EL (cell line): ENCODE measurements at regions not wholly inside any gene's neighbourhood (a gene's known extent, or its start where the extent isn't known, plus 50 kb on each side); places are given as distances from the start of the nearest gene placed in this dataset.
A peak's percentile ranks its signal among the peaks of the same experiment; 100 is the strongest.

ENCODE experiments used
- DNase-seq: peaks from one replicate; pipeline ENCODE4 v3.0.0-alpha.2; 2016

DNA sequence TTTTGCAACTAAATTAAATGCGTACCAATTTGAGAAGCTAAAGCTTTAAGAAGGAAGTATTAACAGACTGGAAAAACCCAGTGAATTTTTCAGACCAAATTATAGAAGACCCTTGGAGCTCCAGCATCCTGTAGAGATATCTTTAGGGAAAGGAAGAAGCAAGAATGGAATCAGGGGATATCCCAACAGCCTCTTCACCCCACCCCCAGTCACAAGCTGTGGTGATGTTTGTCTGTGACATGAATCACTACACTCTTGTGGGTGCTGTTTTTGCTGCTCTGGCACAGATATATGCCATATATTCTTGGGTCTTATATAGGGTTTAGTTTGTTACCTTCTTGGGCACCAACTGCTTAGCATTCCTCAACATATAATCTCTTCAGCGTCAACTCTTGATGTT is 78.5 kb upstream of the BCL6 start:
- no peak for DNase-seq

DNA sequence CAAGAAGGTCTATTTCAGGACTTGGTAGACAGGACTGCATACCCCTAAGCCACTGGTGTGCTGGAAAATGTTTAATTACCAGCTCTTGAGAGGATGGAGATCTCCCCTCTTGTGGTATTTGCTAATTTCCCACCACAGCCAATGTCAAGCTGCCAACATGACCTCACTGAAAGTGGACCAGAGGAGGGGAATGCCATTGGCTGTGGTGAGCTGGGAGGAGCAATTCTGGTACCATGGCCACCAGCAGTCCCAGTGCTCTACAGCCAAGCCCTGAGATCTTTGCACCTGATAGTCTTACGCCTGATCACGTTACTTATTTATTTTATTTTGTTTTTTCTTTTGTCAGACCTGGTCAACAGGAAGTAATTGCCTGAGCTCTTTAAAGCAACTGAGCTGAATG is 82.5 kb upstream of the BCL6 start:
- no peak for DNase-seq

DNA sequence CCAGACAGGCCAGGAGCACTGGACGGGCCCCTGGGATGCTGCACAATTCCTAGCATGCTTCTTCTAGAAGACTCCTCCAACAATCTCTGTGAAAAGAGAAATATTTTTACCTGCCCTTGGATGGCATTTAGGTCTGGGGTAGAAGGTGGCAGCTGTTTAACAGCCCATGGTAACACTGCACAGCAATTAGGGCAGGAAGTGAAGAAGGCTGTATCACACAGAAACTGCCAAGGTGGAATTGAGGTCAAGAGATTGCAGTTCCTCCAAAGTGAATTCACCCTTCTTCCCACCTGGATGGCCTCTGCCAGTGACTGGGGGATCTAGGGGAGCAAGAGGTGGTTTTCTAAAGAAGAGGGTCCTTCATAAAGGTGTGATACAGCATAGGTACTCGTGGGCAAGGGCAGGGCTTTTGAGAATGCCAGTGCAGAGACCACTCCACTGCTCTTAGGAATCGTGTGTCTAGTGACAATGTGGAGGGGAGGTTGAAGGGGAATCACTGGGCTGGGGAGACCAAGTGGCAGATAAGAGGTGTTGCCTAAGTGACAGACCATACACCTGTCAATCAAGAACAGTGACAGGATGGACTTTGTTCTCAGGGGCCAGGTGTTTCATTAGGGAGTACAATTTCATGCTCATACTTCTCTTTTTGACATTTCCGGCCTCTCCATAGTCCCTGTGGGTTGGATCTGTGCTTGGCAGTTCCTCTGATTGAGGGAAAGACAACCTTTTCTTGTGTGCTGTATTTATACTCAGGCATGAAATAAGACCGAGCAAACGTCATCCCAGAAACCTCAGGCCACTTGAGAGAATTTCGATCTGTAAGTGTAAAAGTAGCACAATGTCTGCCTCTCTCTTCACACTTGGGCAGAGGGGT is 83.5 kb upstream of the BCL6 start:
- no peak for DNase-seq

DNA sequence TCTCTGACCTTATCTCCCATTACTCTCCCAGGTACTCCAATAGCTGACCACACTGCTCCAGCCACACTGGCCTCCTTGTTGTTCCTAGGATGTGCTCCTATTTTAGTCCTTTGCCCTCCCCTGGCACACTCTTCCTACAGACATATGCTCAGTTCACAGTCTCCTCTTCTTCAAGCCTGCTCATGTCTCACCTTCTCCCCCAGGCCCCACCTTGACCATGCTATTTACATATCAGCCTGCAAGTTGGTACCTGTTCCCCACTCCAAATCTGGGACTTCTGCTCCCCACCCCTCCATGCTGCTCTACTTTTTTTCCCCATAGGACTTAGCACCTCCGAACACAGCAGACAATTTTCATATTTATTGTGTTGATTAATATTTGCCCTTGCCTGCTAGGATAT is 84.9 kb upstream of the BCL6 start:
- no peak for DNase-seq

DNA sequence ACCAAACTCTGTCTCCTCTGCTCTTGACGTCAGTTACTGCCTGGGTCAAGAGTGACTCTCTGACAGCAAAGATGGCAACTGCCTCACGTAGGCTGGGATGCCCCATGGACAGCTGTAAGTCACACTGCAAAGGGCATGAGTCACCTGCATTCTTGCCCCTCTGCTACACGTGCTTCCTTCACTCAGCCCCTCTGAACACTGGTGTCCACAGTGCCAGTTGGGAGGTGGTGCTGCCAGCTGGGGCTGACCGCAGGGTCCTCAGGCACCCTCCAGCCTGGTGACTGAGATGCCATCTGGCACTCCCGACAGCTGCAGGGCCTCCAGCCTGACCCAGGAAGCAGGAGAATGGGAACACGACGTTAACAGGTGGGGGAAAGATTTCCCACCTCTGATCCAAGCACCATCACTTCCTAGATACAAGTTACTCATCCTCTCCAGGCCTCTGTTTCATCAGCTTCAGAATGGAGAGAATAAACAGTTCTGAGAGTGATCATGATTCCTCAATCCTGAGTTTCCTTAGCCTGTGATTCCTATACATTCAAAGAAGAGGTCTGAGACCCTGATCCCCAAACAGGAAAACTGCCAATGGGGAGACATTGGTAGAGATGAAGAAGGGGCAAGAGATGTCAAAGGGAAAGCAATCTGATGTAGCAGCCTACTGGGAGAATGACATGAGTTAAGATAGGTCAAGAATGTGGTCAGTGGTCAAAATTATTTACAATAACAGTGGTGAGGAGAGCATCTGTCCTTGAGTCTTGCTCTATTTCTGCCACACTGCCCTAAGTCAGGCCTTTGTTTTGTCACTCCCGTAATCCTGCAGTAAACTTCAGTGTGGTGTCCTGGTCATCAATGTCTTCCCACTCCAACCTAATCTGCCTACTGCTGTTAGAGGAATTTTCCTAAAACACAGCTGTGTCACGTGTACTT is 86.1 kb upstream of the BCL6 start:
- peak; percentile 23 for DNase-seq

DNA sequence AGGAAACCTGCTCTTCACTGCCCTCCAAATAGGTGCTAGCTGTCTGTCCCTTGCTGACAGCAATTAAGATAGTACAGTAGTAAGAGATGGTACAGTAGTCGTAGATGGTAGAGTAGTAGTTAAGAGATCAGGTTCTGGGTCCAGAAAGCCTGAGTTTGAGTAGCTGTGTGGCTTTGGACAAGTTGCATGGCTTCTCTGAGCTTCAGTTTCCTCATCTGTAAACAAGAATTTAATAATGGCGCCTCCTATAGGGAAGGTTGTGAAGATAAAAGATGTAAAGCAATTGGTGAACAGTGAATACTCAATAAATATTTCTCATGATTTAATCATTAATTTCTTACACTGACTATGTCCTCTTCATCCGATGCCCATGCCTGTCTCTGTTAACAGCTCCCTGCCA is 86.9 kb upstream of the BCL6 start:
- DNase-seq, result no peak

DNA sequence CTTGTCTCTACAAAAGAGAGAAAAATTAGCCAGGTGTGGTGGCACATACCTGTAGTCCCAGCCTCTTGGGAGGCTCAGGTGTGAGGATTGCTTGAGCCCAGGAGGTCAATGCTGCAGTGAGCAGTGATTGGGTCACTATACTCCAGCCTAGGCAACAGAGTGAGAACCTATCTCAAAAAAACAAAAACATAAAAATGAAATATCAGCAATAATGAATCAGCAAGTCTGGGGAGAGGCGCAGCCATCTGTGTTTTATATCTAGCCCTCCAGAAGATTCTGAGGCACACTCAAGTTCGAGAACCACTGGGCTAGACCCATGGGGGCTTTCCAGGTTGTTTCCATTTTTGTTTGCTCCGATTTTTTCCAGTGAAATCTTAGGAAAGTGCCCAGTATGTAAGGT is 88.1 kb upstream of the BCL6 start:
- DNase-seq, result no peak

DNA sequence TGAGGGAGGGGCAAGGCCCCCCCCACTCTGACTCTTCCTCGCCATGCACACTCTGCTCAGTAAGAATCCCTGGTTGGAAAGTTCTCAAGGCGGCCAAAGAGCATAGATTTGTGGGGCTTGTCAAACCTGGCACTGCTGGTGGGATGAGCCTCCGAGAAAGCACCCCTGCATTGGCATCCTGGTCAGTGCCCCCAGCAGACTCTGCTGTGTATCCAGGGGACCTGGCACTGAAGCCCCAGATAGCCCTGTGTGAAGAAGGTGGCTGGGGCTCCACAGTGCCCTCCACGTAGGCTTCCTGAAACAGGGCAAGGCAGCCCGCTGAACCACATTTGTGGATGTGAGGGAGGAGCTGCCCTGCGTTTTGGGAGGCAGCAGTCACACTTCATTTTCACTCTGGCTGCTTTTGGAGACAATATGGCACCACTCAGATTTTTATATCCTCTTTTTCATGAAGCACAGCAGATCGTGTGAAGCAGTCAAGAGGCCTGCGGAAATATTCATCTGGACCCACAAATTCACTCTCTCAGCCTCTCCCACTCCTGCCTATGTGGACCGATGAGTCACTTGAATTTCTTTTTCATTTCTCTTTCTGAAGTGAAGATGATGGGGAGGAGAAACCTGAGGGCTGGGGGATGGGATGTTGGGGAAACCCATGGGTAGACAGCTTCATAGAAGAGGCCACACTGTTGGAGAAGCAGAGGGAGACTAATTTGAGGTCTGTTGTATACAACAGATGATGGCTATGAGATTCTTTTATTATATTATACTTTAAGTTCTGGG is 88.7 kb upstream of the BCL6 start:
- DNase-seq, result no peak

DNA sequence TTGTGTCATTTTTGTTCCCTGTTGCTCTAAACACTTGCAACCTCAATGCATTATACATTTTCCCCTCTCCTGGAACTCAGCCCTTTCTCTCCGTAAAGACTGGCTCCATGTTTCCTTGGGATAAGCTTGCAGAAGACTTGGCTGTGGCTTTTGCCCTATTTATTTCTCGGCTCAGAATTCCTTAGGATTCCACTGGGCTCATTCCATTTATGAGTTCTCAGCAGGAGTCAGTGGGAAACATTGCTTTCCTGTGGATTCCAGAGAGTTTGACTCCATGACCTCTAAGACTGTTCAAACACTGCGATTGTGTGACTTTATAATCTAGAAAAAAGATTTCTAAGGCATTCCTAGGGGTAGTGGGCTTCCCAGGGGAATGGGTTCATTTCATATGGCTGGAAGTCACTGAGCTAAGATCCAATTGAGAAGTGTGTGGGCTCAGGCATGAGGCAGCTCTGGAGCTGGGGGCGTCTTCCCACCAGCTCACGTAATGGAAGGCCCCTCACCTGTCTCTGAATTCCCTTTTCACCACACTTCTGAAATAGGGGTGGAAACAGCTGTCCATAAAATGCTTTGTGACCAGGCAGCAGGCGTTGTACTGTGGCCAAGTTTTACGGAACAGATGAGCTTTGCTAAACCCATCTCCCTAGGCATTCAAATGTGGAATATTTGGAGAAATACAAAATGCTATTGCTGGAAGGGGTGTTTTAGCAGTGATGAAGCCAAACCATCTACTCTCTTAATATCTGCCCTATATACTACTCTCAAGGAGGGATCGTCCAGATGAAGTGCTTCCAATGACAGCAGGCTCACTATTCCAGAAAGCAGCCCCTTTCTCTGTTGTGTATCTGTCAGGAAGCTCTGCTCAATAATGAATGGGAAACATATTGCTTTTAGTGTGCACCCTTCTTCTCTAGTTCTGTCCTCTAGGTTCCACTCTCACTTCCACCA is 91.8 kb upstream of the BCL6 start:
- peak; percentile 8 for DNase-seq

DNA sequence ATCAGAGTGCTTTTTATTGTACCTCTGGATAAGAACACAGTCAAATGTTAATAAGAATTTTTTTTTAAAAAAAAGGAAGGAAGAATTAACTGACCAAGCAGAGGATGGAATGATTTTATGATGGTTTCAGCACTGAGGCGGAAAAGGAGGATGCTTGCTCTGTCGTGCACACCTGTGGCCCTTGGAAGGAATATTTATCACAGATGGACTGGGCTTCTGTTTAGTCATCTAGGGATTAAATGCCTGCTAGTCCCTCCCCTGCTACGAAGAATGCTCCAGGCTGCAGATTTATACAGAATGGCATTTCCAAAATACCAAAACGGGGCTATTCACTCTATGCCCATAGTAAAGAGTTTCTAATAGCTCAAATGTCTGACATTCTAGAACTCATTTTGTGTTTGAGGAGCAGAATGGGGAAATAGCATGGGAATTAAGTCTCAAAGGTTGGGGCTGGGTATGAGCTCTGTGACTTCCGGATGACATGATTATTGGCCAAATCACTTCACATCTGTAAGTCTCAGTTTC is 92.8 kb upstream of the BCL6 start:
- DNase-seq, result peak; percentile 21

DNA sequence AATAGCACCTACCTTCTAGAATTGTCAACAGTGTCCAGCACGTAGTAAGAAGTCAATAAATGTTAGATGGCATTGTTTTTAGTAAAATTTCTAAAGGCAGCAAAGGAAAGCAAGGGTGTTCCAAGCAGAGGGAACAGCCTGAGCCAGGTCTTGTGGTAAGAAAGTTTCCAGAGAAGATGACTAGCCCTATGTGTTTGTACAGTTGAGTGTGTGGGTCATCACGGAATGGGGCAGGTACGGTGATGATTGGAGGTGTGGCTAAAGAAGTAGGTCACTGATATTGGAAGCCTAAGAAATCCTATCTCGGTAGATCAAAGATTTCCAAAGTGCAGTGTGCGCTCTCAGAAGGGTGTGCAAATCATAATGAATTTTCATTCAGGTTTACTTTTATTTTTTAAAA is 94.2 kb upstream of the BCL6 start:
- DNase-seq, result no peak

DNA sequence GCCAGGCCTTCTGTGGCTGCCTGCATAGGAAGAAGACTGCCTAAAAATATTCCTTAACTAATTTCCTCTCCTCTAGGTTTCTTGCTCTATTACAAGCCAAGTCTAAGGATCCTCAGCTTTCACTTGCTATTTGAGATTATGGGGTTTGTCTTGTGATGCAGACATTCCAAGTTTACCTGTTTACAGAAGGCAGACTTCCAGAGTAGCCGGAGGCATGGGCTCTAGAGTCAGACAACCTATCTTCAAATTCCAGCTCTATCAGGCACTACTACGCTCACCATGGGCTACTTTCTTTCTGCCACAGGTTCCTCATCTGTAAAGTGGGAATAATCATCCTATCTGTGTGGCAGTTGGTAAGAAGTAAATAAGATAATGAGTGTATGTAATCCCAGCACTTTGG is 95.6 kb upstream of the BCL6 start:
- no peak for DNase-seq

DNA sequence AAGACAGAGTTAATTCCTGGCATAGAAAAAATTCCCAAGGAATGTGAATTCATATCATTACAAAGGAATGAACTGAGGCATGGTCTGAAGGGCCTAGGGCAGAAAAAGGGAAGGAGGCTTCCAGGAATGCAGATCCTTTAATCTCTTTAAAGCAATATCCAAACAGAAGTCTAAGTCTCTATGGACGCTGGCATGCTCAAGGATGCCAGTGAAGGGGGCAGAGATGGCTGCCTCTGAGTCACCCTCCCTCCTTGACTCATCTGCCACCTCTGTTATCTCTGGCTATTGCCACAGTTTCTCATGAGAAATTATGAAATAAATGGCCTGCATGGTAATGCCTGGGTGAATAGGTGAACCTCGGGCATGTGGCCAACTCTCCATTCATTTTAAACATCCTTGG is 96.3 kb upstream of the BCL6 start:
- peak; percentile 84 for DNase-seq

DNA sequence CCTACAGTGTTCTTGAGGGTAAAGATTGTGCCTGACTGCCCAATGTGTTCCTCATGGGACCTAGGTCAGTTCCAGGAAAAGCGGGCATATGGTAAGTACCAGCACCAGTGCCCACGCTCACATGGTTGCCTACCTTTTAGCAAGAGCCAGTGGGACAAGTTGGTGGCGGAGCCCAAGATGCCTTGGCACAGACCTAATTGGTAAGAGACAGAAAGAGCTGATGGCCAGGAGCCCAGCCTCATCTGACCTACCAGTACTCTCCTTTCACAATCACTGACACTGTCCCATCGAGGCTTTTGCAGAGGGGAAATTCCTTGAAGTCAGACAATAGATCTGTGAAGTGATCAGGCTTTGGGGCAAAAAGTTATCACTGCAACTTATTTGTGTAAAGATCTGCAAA is 98.4 kb upstream of the BCL6 start:
- no peak for DNase-seq

DNA sequence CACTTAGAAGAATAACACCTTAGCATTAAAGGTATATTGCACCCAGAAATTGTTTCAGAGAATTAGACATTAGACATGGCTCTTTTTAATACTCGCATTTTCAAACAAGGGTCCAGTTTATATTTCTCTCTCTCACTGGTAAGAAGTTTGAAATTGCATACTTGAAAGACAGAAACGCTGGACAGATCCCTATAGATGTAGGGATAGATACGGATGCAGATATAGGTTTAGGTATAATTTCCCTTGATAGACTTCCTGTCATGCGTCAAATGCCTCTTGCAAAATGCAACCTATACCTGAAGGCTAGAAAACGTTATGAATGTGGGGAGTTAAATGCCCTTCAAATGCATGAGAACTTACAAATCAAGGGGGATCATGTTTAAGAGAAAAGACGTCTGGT is 99.4 kb upstream of the BCL6 start:
- DNase-seq, result no peak

DNA sequence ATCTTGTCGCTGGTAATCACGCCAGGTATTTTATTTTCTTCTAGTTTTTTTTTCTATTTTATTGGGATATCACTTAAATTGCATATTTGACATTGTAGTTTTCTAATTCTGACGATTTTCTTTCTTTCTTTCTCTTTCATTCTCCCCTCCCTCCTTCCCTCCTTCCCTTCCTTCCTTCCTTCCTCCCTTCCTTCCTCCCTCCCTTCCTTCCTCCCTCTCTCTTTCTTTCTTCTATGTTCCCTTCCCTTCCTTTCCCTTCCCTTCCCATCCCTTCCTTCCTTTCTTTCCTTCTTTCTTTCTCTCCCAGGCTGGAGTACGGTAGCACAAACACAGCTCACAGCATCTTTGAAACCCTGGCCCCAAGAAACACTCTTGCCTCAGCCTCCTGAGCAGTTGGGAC is 100.6 kb upstream of the BCL6 start:
- no peak for DNase-seq

DNA sequence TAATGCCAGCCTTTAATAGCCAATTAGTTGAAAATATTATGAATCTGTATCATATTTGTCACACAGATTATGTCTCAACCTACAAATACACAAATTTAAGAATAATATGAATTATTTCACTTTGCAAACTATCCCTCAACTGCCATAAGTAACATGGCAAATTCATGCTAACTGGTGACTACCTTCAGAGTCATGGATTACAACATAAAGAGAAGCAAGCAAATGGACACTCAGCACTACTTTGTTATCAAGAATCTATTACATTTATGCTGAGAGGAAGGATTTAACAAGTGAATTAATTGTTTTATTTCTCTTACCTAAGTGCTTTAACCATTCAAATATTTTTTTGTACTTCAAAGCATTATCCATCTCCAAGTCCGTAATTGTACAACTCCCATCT is 103.1 kb upstream of the BCL6 start:
- DNase-seq, result no peak

DNA sequence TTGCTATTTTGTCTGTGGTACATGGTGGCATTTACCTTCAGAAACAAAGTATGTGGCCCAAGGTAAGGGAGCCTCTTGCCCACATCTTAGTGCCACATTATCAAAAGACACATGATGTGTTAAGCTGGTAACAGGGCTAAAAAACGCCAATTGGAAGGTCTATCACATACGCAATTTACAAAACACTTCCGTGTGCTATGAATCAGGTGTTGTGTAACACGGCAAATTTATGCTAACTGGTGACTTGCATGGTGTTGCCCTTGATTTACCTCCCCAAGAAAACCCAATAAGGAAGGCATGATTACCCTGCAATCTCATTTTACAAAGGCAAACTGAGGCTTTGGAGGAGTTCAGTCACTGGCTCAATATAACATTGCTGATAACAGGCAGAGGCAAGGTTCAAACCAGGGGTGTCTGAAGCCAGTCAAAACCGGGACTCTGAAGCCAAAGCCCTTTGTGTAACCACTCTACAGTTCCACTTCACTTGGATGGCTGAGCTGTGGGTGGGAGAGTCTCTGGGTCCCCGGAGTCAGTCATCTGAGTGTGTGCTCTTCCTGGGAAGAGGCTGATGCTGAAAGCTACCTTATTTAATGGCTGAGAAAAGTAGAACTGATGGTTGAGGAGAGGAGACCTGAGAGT is 103.9 kb upstream of the BCL6 start:
- no peak for DNase-seq

DNA sequence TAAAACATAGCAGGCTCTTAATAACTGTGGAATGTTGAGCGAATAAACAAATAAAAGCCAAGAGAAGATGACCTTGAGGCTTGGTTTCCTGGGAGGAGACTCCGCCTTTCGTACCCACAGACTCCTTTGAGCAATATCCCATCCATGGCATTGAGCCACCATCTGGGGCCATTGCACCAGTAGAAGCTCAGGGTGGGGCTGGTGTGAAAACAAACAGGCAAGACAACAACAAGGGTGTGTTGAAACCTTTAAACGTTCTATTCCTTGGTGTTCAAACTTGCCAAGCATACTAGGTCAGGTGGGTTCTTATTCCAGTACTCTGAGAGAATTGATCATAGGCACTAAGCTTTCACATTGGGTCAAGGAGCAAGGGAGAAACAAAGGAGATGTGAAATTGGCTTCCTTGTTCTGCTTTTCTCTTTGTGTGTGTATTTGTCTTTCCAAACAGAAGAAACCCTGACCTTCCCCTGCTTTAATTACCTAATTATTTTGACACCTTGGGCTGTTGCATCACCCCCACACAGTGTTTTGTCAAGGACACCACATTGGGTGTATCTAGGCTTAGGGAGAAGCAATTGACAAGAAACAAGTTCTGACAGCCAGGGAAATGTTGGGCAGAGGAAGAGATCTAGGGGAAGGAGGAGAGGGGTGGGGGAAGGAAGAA is 105.1 kb upstream of the BCL6 start:
- no peak for DNase-seq

DNA sequence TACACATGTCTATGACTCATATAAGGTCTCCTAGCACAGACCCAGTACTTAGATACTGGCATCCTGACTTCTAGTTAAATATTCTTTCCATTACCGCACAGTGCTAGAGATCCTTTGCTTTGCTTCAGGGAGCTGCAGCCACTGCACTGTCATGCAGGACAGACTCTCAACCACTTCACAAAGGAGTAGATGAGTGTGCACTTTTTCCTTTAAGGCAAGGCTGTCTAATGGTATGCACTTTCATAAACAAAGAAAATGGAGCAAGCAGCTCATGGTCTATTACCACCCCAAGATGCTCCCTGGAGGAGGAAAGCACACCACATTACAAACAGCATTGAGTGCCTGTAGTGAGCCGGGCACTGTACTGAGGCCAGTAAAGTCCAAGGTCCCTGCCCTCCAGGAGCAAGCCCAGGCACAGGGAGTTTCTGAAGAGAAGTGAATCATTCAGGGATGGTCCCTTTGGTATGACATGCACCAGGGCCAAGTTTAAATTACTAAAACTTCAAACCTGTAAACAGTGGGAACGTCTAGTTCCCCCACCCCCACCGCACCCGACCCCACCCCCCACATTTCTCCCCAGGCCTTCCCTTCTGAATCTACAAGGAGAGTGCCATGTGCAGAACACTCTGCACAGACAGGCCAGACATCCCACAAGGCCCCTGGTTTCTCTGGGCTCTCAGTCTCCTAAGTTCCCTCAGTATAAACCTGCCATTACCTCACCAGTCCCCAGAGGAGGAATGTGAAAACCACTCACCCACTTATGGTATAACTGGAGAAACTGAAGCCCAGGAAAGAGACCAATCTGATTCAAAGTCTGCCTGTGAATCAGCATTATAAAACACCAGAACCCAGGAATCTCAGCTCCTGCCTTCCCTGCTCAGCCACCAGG is 107.8 kb upstream of the BCL6 start:
- DNase-seq, result peak; percentile 6
